SIG-M5 treated with dmso at 0.1 percent for 504 hours (cell line): ENCODE measurements at regions not wholly inside any gene's neighbourhood (a gene's known extent, or its start where the extent isn't known, plus 50 kb on each side); places are given as distances from the start of the nearest gene placed in this dataset.

ENCODE experiments used
- DNase-seq: peaks from one replicate; lab custom pipeline; 2025; ENCODE audit not compliant: unreplicated experiment; lab: John Stamatoyannopoulos, UW

DNA sequence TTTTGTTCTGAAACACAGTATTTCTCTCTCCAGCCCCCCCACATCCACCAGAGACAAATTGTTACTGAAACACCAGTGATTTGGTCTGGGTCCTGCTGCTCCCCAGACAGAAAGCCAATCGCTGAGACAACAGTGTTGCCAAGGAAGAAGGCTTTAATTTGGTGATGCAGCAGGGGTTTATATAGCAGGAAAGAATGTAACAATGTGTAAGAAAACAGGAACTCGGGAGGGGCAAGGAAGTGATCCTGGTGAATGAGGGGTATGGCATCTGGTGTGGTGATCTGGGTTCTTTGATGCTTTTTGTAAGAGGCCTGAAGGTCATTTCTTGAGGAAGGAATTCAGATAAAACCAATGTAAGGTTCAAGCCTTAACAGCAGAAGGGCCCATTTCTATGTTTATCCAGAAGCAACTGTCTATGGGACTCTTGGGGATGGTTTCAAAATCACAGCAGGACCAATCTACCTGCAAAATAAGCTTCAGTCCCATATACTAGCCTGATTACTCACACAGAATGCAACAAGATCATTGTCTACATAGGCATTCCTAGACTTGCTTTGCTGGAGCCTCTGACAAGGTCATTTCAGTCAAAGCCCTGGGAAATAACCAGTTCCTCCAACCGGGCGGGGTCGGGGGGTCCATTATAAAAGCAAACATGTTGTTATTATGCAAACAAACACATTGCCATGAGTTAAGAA, 445.2 kb upstream of the ZFP42 start:
- DNase-seq = no peak

DNA sequence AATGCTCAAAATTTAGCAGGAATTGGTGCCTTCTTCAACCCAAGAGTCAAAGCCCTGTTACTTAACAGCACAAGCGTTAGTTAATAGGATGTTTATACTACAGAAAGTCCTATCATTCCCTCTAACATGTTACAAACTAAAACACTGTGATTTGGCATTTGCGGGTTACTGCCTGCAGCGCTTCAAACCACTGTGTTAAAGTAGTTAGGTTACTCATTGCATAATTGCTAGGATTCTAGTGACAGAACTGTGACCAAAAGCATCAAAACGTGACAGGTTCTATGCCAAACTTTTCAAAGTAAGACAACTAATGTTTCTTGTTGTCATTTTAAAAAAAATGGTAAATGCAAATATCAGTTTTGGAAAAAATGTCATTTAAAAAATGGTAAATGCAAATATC, 442.8 kb upstream of the ZFP42 start:
- DNase-seq = no peak

DNA sequence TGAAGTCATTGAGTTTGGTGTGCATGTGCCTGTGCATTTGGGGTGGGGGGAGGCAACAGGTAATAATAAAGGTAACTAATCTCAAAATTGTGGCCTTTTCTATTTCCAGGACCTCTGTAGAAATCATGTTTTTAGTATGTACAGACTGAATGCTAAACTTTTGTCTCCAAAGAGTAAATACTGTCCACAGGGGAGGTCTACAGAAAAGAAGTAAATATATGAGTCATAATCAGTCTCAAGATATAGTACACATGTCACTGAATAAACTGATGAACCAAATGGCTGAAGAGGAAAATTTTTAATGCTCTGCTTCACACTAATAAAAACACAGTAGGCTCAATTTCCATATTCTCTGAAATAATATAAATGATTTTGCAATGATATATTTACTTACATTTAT, 440.4 kb upstream of the ZFP42 start:
- DNase-seq = no peak

DNA sequence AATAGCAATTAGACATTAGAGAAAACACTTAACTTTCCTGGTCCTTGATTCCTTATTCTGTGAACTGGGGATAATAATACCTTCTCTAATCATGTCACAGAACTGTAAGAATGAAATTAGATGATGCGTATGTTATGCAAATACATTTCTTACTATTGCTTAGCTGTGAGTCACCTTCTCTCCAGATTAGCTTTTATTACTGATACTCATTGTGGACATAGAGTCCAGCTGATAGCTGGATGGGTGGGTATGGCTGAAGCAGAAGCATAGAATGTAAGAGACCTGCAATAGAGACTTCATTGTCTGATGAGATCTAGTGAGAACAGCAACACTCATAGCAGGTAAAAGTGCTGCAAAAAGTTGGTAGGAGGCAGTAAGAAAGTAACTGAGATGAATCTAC, 437.2 kb upstream of the ZFP42 start:
- no peak for DNase-seq

DNA sequence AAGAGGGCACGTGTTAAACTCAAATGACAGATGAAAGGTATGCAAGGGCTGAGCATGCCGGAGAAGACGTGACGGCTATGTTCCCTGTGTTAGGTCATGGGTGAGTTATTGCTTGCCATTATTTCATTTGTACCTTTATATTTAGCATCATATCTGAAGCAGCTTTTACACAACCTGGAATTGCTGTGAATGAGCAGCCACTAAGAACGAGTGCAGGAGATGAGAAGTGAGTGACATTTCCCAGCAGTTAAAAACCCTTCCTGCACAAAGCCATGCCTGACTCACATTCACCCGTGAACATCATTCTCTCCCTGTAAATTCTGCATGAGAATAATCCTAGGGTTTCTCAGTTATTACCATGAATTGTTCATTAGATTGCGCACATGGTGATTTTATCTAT, 433.2 kb upstream of the ZFP42 start:
- no peak for DNase-seq

DNA sequence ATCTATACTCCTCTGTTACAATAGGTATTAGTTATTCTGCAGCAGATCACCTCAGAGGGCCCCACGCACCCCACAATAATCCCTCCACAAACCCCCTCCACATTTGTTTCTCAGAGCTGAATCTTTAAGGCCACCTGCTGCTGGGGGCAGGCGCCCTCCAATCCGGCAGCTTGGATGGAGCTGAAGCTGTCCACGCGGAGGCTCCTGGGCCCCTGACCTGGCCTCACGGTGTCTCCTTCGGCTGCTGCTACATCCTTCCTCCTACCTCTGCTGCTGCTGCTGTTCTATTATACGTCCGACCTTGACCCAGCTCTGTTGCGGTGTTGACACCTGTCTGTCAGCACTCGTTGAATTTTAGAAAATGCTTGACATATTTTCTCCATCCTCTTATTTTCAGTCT, 430.2 kb upstream of the ZFP42 start:
- DNase-seq = no peak

DNA sequence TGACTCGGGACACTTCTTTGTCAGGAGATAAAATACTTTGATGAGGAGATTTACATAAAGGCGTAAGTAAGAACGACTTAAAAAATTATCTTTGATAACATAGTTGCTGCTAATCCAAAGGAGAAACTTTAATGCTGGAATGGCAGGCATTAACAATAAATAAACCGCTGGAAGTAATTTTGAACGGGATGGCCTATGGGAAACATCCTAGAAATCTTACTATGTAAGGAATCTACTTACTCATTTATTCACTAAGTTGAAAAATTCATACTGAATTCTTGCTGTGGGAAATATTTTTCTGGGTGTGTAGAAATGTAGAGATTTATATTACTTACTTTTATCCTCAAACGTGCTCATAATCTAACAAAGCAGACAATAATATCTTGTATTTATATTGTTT, 425.7 kb upstream of the ZFP42 start:
- DNase-seq = no peak

DNA sequence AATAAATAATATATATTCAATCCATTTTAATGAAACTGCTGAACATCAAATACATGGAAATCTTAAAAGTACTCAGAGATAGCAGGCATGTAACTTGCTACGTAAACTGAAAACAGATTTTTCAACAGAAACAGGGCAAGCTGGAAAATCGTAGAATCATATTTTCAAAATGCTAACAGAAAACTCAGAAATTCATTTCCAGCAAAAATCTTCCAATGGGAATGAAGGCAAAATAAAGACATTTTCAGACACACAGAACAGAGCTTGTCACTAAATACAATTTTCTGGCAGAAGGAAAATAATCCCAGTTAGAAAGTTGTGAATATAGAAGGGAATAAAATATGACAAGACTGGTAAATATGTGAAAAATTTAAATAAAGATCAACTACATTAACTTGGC, 419.9 kb upstream of the ZFP42 start:
- no peak for DNase-seq

DNA sequence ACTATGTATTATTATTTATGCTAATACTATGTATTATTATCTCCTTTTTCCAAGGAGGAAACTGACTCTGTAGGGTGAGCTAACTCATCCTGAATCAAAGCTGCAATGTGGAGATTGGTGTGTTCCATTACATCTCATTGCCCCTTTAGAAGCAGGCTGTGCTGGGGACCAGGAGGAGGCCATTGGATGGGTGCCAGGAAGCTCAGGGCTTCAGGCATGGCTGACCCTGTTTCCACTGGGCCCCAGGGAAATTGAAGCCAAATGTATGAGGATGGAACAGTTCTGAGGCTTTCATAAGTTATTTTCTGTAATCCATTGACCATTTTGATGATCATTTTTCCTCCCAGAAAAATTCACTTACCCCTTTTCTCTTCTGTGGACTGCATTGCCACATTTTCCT, 418.8 kb upstream of the ZFP42 start:
- DNase-seq = no peak

DNA sequence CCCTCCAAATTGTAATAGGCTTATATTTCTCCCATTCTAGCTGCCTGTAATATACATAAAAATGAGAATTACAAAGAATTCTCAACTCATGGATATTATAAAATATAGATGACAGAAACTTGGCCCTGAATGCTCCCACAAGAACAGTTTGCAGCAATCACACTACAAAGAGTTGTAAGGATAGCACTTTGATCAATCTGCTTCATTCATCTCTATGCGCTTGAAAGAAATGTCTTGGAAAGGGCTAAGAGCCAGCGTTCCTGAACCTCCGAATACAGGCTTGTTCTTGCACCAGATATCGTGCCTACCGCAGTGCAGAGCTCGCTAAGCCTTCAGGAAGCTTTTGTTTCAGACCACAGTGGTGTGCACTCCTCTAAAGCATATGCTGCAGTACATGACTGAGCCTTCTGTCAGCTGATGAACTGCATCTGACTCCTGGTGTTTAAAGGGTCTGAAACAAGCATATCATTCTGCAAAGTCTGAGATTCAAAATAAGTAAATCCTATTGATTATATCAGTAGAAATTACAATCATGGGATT, 417.6 kb upstream of the ZFP42 start:
- no peak for DNase-seq

DNA sequence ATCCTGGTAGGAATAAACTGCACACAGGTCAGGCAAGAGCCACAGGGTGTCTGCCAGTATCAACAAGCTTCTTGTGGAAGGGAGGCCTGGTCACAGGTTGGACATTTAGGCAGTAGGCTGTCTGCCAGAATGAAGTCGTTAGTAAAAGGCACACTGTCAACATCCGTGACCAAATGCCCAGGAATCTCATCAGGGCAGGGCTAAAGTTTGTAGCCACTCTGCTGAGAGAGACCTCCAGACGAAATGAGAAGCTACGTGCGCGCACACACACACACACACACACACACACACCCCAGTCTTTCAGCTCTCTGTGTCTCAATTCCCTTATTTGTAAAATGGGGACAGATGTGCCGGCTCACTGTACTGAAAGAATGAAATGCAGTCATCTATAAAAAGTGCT, 408.7 kb upstream of the ZFP42 start:
- DNase-seq = no peak

DNA sequence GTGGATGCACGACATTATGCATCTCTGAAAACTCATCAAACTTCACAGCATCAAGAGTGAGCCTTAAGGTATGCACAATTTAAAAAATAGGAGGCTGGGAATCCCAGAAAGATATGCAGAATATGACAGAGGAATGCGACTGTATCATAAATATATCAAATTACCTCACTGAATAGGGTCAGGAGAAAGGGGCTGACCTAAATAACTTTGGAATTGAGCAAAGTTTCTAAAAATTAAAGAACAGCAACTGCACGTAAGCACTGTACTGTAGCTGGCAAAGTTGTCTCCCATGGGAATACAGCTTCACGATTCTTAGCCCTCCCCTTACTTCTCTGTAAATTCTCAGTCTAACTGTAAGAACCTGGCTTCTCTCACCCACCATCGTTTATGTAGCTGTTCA, 397.4 kb upstream of the ZFP42 start:
- no peak for DNase-seq

DNA sequence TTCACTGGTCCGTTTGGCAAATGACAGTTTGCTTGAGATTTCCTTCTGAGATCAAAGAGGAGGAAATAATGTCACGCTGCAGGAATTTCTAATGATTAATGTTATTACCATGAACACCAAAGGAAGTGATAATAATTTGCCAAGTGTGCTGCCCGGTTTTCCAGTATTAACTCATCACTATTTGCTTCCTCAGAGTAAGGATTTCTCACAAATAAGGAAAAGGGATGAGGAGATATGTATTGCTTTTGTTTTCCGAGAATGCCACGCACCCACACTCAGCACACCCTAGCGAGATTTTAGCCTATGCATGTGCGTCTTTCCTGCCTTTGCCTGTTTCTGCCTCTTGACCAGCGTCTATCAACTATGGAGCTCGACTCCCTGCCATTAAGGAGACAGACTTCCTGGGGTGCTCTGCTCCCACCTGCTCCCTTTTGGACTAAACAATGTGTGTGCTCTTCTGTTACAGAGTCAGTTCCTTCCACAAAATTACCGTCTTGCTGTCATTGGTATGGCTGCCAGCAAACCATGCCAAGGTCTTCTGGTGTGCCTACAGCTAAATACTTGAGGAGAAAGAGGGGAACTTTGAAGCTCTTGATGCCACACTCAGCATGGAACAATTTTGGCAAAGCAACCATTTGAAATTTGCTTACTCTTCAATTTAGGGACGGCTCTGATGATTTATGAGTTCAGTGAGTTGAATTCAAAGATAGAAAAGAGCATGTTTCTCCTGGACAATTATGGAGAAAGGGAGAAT, 393.1 kb upstream of the ZFP42 start:
- DNase-seq = no peak

DNA sequence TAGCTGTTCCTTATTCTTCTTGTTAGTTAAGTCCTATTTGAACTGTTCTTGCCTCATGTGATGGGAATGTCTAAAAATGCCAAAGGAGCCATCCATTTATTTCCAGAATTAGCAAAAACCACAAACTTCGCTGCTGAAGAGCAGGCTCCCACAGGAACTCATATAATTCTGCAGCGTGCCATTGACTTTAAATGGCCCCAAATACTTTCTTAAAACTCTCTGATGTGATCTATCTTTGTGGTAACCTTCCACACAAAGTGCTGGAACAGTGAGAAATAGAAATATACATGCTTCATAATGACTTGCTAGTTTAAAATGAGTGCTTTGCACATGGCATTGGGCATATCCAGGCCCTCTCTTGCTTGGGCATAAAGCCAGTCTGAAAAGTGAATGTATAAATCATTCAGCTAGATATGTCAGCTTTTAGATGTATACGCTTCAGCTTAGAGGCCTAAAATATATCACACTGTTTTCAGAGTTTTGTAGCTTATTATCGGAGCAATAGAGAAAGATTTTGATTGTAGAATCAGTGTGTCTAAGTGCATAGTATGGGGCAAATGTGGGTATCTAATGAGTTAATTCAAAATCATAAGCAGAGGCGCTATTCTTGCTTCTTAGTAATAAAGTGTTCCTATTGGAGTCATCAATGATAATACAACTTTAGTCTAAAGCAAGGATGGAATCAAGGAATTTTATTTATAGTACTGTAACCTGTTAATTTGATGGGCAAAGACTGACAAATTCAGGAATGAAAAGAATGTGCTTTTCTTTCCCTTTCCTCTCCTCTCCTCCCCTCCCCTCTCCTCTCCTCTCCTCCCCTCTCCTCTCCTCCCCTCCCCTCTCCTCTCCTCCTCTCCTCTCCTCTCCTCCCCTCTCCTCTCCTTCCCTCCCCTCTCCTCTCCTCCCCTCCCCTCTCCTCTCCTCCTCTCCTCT, 392.2 kb upstream of the ZFP42 start:
- DNase-seq = no peak

DNA sequence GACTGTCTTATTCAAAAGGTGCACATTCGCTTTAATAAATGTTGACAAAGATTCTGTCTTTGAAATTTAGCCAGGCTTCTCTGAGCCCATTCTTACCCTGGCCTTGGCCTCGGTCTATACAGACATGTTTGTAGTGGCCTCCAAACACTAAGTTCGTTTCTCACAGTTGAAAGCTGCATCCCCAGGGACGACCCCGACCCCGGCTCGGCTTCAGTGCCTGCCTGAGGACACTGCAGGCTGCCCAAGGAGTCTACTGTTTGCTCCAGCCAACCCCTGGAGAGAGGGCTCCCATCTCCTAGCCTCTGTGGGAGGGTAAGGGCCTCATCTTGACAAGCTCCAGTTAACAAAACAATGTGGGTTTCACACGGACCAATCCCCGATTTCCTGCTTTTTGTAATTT, 390.6 kb upstream of the ZFP42 start:
- no peak for DNase-seq

DNA sequence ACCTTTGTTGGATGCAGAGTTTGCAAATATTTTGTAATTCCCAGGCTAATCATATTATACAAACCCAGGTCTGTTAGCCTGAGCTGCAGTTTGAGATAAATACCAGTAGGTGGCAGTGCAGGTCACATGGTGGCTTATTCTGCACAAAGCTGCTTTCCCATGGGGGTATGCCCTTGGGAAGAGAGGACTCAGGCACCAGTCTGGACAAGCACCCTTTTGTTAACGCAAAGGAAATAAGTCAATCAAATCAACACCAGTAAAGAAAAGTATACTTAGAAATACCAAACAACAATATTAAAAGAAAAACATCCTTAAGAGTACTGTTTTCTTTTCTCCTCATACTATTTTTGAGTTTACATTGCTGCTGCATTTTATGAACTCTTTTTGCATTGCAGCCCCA, 389.0 kb upstream of the ZFP42 start:
- DNase-seq = peak; percentile 1

DNA sequence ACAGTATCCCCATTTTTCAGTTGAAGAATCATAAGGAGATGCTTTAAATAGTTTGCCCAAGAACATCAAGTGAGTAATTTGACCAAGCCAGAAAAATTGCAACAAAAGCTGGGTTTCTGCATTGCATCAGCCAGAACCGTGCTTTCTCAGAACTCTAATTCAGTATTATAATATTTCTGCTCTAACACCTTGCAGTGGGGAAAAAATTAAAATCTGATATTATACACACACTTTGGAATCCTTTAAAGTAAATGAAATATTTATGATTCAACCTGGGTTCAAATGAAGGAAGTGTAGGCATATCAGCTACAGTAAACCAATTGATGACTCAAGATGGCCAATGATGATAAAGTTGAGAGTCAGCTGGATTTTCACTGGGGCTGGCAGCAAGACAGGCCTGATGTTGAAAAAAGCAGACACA, 387.6 kb upstream of the ZFP42 start:
- no peak for DNase-seq

DNA sequence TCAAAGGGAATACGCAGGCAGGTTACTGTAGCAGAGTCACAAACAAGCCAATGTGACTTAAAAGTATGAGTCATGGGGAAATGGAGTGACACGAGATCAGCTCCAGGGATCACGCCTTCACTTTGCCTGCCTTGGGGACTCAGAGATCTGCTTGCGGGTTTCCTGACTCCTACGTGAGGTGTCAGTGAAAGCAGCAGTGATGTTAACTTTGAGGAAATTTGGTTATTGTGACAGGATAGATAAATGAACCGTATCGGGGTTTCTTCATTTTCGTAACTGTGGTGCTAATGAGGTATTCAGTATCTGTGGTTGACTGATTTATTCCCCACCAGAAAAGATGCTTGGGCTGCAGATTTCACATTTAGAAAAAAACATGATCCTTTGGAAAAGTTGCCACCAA, 383.3 kb upstream of the ZFP42 start:
- DNase-seq = no peak

DNA sequence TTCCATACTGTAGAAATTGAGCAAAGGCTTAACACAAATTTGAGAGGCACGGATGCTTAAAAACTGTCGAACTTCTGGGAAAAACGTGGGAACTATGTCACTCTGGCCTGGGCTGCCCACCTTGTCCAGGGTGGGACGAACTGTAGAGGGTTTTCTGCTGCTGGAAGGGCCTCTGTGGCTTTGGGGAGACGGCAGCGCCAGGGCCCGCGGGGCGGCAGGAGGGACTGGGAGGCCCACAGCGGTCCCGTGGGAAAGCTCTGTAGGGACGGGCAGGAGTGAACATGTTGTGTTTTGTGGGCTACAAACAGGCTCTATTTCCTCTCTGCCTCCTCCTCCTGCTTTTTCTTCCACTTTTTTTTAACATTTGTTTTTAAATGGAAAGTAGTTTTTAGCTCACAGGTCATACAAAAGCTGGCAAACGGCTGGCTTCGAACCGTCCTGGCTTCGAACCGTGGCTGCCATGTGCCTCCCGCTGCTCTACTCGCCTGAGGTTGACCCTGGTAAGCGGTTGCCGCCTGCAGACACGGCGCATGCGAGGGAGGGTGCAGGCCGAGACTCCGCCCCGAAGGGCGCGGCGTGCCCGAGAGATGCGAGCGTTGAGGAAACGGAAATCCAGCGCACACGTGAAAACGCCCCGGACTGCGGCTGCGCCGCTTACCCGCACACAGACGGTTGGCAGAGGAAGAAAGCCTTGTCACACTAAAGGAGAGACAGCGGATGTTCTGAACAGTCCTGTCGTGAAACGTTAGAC, 382.3 kb upstream of the ZFP42 start:
- no peak for DNase-seq

DNA sequence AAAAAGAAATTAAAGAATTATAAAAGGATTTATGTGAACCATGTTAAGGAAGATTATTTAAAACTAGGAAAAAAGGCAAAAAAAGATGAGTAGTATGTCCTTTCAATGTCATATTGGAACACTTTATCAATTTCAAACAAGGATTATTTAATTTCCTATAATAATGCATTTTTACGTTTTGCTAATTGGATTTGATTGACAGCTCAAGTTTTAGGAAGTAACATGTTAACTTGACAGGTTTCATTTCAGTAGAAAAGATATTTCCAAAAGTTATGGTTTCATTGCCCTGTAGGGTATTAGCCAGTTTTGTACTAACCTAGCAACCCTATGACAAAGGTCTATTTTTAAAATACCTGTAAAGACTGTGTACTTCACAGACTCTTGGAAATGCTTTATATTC, 379.6 kb upstream of the ZFP42 start:
- DNase-seq = no peak

DNA sequence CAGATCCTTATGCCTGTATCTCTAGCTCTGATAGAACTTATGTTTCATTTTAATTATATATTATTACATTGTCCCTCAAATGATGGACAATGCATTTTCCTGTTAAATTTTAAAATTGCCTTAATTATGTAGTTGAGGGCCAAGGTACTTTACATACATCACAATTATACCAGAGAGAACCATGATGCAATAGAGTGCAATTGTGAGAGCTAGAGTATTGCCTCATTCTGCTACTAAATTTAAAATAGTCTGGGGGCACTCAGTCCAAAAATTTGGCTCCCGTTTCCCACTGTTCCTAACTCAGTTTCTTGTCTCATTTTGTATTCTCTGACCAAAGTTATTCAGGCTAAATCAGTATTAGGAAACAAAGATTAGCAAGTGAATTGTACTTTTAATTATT, 378.5 kb upstream of the ZFP42 start:
- peak; percentile 27 for DNase-seq
